GM12874 (cell line): ENCODE measurements at regions not wholly inside any gene's neighbourhood (a gene's known extent, or its start where the extent isn't known, plus 50 kb on each side); places are given as distances from the start of the nearest gene placed in this dataset.

Experiments
- CTCF ChIP-seq: IDR thresholded peaks from 2 replicates; pipeline ENCODE4 v1.5.1; 2011; ENCODE audit warnings: low read depth, mild to moderate bottlenecking, control low read depth, low read length, moderate library complexity; ENCODE audit not compliant: insufficient read depth

DNA sequence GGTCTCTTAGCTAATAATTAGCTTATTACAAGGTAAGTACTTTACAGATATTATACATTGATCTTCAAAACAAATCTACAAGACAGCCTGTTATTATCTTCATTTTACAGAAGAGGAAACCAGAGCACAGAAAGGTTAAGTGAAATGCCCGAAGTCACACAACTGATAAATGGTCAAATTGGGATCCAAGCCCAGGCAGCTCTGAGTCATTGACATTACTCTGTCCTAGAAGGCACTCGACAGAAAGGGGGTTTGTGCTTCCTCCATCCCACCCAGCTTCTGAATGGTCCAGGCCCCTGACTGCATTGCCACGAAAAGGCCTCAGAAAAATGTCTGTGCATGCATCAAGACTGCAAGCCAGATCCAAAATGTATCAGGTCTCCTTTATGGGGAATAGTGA, 81.3 kb upstream of the ZNF438 start:
- no peak for TF ChIP-seq CTCF

DNA sequence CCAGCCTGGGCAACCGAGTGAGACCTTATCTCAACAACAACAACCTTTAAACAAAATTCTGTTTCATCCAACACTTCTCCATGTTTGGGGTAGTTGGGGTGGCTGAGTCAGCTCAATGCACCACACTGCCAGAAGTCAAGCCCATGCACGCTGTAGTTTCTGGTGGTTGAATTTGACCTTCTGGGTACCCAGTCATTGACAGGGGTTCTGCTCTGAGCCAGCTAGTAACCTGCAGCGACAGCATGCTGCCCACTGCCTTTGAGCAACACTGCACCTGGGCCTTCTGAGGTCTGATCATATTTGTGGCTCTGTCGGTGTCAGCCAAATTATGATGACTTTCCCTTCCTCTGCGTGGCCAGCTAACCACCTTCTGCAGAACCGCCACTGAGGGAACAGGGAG, 84.6 kb upstream of the ZNF438 start:
- no peak for TF ChIP-seq CTCF

DNA sequence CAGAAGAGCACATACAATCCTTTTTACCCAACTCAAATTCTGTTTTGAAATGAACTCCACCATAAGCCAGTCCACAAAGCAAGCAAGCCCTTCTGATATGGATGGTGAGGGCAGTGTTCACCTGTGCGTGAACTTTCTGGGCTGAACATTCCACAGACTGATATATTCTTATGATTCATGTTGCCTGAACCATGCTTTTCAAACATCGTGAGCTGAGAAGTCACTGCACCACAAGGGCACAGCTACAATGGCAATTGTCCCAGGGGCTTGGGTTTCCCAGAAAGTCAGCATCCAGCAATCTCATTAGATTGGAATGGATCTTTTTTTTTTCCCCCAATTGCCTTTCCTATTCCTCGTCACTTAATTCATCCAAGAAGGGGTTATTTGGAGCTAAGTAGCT, 86.9 kb upstream of the ZNF438 start:
- TF ChIP-seq CTCF, result no peak

- TF ChIP-seq CTCF, result no peak
Measured at GRCh38 chr10:31120392-31120791, 88.7 kb upstream of the ZNF438 start.

GRCh38 chr10:31120961-31121685, 89.5 kb upstream of the ZNF438 start:
- no peak for TF ChIP-seq CTCF

GRCh38 chr10:31121757-31122577, 90.3 kb upstream of the ZNF438 start:
- no peak for TF ChIP-seq CTCF

- TF ChIP-seq CTCF, result no peak
Measured at GRCh38 chr10:31123946-31124345, 92.3 kb upstream of the ZNF438 start.
